Sigmoid colon (tissue), 3 donors: ENCODE measurements at regions not wholly inside any gene's neighbourhood (a gene's known extent, or its start where the extent isn't known, plus 50 kb on each side); places are given as distances from the start of the nearest gene placed in this dataset.

Source experiments
- CTCF ChIP-seq, 4 experiments: fragments of 450-650 bp in 3 of 4; fragments of 200-600 bp in 1 of 4; IDR thresholded peaks; one replicate each; pipeline ENCODE4 v1.5.1; 2016 to 2019; ENCODE audit warnings: antibody characterized with exemption in 4 of 4, mild to moderate bottlenecking in 3 of 4, moderate library complexity in 2 of 4
- POLR2A ChIP-seq, 2 donors: fragments of 450-650 bp; IDR thresholded peaks; one replicate each; pipeline ENCODE4 v1.6.1; 2016; ENCODE audit warnings: antibody characterized with exemption in 2 of 2, mild to moderate bottlenecking in 2 of 2, moderate library complexity in 2 of 2

DNA sequence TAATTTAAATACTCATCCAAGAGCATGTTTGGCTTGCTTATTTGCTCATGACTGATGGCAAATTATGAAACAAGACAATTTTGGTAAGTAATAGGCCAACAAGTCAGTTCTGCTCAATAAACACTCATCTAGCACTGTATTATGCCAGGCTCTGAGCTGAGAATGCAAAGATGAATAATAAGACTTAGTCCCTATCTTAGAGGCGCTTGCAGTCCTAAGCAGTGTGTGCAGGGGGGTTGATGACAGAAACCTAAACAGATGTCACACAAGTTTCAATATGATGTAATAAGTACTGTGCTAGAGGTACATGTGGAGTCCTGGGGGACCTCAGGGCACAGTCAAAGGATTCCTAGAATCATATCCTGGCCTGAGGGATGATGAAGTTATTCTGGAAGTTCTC is 287.6 kb upstream of the ADRA1B start:
- TF ChIP-seq CTCF (IDR thresholded peaks at IDR 0.05) (no peak), POLR2A (IDR thresholded peaks at IDR 0.05) (no peak)
